ENCODE measurements at regions not wholly inside any gene's neighbourhood (a gene's known extent, or its start where the extent isn't known, plus 50 kb on each side); places are given as distances from the start of the nearest gene placed in this dataset.

GRCh38 chr5:68482199-68482598 lies 266.6 kb downstream of the PIK3R1 start (continued):
- TF ChIP-seq, protein P1, sequence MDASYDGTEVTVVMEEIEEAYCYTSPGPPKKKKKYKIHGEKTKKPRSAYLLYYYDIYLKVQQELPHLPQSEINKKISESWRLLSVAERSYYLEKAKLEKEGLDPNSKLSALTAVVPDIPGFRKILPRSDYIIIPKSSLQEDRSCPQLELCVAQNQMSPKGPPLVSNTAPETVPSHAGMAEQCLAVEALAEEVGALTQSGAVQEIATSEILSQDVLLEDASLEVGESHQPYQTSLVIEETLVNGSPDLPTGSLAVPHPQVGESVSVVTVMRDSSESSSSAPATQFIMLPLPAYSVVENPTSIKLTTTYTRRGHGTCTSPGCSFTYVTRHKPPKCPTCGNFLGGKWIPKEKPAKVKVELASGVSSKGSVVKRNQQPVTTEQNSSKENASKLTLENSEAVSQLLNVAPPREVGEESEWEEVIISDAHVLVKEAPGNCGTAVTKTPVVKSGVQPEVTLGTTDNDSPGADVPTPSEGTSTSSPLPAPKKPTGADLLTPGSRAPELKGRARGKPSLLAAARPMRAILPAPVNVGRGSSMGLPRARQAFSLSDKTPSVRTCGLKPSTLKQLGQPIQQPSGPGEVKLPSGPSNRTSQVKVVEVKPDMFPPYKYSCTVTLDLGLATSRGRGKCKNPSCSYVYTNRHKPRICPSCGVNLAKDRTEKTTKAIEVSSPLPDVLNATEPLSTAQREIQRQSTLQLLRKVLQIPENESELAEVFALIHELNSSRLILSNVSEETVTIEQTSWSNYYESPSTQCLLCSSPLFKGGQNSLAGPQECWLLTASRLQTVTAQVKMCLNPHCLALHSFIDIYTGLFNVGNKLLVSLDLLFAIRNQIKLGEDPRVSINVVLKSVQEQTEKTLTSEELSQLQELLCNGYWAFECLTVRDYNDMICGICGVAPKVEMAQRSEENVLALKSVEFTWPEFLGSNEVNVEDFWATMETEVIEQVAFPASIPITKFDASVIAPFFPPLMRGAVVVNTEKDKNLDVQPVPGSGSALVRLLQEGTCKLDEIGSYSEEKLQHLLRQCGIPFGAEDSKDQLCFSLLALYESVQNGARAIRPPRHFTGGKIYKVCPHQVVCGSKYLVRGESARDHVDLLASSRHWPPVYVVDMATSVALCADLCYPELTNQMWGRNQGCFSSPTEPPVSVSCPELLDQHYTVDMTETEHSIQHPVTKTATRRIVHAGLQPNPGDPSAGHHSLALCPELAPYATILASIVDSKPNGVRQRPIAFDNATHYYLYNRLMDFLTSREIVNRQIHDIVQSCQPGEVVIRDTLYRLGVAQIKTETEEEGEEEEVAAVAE (CRISPR knock-in tag; IDR thresholded peaks at IDR 0.05; ENCODE audit: borderline replicate concordance) = no peak
- TF ChIP-seq KDM3A (CRISPR knock-in tag; IDR thresholded peaks at IDR 0.05; ENCODE audit: low read depth) = no peak
- TF ChIP-seq TCF7 (IDR thresholded peaks at IDR 0.05; ENCODE audit: low read depth) = no peak

DNA sequence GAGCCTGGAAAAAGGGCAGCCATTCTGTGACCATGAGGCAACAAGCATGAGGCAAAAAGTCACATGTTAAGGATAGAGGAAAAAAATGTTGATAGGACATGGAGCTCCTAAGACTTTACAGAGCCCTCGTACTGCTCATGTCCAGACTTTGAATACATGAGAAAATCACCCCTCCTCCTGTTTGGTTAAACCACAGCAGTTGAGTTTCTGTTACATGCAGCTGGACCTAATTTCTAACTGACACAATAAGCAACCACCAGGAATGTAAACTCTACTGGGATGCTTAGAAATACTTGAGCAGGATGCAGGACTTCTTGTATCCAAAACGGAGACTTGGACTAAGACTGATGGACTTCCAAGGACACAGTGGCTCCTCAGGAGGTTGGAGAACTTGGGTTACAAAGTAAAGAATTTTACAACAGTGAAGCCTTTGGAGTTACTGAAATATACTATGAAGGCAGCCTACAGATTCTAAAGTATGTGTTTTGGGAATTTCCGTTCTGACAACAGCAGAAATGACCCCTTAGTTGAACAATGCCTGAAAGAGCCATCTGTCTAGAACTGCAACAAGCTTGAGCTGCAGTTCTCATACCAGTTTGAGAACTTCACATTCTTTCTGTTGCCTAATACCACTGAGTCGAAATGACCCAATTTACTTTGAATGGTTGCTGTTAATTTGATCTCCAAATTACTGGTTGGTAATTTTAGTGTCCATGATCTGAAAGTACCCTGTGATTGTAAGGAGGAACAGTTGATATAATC lies 268.9 kb downstream of the PIK3R1 start:
- Histone ChIP-seq H3K79me2 (ENCODE audit: insufficient read depth, low read length) (no peaks in the 10 kb centered on the region), H3K27ac (ENCODE audit: extremely low read length, insufficient read depth, low read length) (no peak overlapping the region), H3K4me3 (replicated peaks in 1 of 3; ENCODE audit: insufficient read depth in 1 of 3, low read depth in 2 of 3, low read length in 3 of 3) (no peak overlapping the region), H3K9ac (ENCODE audit: insufficient read depth, low read depth, low read length) (no peak overlapping the region), H3K9me3 (ENCODE audit: low read length) (peaks cover 8% of the 10 kb centered on the region; the same call in 1 of the 2 replicates), H4K20me1 (ENCODE audit: insufficient read depth, low read length) (no peaks in the 10 kb centered on the region), H3K4me2 (ENCODE audit: low read depth, low read length) (no peak overlapping the region), H3K4me1 (ENCODE audit: insufficient read depth, low read length) (no peaks in the 10 kb centered on the region), H2AFZ (ENCODE audit: low read length) (no peak overlapping the region), H3K36me3 (replicated peaks in 1 of 2; ENCODE audit: control insufficient read depth in 1 of 2, insufficient read depth in 2 of 2, low read length in 2 of 2) (no peaks in the 10 kb centered on the region), H3K27me3 (ENCODE audit: control insufficient read depth in 1 of 2, insufficient read depth in 2 of 2, low read length in 2 of 2) (peaks cover 0 to 1% of the 10 kb centered on the region in 2 experiments; a peak in 1 of 5 replicates)
- DNase-seq (ENCODE audit: low spot score) (no peak), FAIRE-seq (no peak), ATAC-seq (no peak)
- intact Hi-C loops (cut with micrococcal nuclease; ENCODE audit: unreplicated experiment) (no loop called here), in situ Hi-C loops (cut with HindIII; ENCODE audit: extremely low pct_ligation_motif_present, low pct_unique_long_range_greater_than_20kb) (no loop called here)
- CTCF ChIA-PET (ENCODE audit: low intra/inter-chr PET ratio, low total read pairs) = no interaction called here
- 0% methylated on average over 4 of the region's 4 CpGs for WGBS (ENCODE audit: low lambda C conversion rate)
- TF ChIP-seq ZNF660 (CRISPR knock-in tag; IDR thresholded peaks at IDR 0.05; ENCODE audit: borderline replicate concordance, low read depth) (no peak), DMAP1 (CRISPR knock-in tag; IDR thresholded peaks at IDR 0.05) (no peak), CEBPG (CRISPR knock-in tag; IDR thresholded peaks at IDR 0.05) (no peak), ZNF230 (CRISPR knock-in tag; IDR thresholded peaks at IDR 0.05) (no peak), ZNF777 (CRISPR knock-in tag; IDR thresholded peaks at IDR 0.05) (no peak)
- TF ChIP-seq, protein P2, sequence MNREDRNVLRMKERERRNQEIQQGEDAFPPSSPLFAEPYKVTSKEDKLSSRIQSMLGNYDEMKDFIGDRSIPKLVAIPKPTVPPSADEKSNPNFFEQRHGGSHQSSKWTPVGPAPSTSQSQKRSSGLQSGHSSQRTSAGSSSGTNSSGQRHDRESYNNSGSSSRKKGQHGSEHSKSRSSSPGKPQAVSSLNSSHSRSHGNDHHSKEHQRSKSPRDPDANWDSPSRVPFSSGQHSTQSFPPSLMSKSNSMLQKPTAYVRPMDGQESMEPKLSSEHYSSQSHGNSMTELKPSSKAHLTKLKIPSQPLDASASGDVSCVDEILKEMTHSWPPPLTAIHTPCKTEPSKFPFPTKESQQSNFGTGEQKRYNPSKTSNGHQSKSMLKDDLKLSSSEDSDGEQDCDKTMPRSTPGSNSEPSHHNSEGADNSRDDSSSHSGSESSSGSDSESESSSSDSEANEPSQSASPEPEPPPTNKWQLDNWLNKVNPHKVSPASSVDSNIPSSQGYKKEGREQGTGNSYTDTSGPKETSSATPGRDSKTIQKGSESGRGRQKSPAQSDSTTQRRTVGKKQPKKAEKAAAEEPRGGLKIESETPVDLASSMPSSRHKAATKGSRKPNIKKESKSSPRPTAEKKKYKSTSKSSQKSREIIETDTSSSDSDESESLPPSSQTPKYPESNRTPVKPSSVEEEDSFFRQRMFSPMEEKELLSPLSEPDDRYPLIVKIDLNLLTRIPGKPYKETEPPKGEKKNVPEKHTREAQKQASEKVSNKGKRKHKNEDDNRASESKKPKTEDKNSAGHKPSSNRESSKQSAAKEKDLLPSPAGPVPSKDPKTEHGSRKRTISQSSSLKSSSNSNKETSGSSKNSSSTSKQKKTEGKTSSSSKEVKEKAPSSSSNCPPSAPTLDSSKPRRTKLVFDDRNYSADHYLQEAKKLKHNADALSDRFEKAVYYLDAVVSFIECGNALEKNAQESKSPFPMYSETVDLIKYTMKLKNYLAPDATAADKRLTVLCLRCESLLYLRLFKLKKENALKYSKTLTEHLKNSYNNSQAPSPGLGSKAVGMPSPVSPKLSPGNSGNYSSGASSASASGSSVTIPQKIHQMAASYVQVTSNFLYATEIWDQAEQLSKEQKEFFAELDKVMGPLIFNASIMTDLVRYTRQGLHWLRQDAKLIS (CRISPR knock-in tag; IDR thresholded peaks at IDR 0.05) = no peak
- TF ChIP-seq, protein P3, sequence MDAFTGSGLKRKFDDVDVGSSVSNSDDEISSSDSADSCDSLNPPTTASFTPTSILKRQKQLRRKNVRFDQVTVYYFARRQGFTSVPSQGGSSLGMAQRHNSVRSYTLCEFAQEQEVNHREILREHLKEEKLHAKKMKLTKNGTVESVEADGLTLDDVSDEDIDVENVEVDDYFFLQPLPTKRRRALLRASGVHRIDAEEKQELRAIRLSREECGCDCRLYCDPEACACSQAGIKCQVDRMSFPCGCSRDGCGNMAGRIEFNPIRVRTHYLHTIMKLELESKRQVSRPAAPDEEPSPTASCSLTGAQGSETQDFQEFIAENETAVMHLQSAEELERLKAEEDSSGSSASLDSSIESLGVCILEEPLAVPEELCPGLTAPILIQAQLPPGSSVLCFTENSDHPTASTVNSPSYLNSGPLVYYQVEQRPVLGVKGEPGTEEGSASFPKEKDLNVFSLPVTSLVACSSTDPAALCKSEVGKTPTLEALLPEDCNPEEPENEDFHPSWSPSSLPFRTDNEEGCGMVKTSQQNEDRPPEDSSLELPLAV (CRISPR knock-in tag; conservative IDR thresholded peaks at IDR 0.05; ENCODE audit: low read depth) = no peak
- TF ChIP-seq, protein P4, sequence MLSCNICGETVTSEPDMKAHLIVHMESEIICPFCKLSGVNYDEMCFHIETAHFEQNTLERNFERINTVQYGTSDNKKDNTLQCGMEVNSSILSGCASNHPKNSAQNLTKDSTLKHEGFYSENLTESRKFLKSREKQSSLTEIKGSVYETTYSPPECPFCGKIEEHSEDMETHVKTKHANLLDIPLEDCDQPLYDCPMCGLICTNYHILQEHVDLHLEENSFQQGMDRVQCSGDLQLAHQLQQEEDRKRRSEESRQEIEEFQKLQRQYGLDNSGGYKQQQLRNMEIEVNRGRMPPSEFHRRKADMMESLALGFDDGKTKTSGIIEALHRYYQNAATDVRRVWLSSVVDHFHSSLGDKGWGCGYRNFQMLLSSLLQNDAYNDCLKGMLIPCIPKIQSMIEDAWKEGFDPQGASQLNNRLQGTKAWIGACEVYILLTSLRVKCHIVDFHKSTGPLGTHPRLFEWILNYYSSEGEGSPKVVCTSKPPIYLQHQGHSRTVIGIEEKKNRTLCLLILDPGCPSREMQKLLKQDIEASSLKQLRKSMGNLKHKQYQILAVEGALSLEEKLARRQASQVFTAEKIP (CRISPR knock-in tag; IDR thresholded peaks at IDR 0.05; ENCODE audit: borderline replicate concordance) = no peak
- no TSS peak for BruUV-seq (replicated peaks)
- POLR2A ChIA-PET = no interaction called here

Measured in HepG2 (cell line).